ENCODE measurements at regions not wholly inside any gene's neighbourhood (a gene's known extent, or its start where the extent isn't known, plus 50 kb on each side); places are given as distances from the start of the nearest gene placed in this dataset.

DNA sequence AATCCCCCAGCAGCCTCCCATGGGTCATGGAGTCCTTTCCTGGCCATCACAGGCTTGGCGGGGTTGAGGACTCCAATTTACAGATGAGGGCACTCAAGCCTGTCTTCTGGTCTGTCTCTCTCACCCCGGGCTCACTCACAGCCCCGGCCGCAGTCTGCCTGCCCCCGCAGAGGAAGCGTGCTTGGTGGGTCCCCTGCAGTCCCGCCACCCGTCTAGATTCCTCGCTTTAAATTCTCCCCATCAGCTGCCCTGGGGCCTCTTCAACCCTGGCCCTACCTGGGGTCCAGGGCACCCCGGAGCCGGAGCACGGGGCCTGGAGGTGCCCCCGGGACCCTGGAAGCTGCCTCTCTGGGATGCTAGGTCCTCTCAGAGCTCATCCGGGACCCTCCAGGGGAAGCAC, 92.9 kb downstream of the ENGASE start:
- no peak for DNase-seq (ENCODE audit: low read depth in 4 of 4, low spot score in 2 of 4)

DNA sequence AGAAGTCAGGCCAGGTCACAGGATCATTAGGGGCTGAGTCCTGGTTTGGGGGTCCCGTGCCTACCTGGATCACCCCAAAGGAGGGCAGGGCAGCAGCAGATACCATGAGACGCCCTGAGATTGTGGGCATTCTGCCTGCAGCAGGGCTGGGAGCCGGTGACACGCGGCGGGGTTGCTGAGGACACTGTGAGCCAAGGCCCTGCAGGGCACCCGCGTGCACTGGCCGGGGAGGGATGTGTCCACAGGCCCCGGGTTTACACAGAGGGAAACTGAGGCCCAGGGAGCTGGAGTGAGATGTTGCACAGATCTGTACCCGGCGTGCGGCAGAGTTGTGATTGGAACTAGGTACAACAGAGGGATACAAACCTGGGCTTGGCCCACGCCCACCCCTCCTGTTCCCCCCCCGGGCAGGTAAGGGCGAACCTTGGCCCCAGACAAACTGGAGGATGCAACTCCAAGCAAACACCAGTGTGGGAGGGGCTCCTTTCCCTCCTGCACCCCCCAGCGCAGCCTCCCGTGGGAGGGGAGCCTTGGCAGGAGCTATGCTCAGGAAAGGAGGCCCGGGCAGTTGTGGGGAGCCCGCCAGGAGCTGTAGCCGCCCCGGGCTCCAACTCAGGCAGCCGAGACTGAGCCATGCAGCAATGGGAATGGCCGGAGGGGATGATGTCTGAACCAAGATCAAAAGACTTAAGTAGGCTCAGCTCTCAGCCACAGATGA, 91.3 kb downstream of the ENGASE start:
- no peak for DNase-seq (ENCODE audit: low read depth in 4 of 4, low spot score in 2 of 4)

DNA sequence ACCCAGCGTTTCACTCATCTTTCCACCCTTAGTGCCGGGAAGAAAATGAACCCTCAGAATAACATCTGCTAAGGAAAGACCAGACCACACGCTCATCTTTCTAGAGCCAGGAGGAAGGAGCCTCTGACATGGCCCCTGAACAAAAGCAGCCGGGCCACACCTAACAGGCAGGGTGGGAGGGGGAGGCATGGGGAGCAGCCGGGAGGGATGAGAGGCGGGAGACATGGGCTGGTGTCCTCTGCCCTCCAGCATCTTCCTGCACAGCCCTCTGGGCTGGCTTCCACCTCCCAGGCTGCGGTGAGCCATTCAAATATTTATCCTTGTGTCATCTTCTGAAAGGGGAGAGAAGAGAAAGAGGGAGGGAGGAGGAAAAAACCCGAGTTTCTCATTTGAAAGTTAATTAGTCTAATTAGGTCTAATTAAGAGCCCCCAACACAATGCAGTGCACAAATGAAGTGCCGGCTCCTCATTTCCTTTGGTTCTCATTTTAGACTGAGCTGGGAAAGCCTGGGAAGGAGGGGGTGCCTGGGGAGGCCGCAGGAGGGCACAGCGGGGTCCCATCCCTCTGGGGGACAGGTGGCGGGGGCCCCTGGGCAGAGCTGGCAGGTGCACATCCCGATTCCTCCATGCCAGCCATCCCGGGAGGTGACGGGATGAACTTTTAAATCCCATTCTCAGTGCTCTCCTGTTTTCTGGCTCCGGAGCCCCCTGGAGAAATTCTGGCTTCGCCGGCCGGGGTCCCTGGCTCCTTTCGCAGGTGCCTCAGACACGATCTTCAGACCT, 90.5 kb downstream of the ENGASE start:
- DNase-seq (ENCODE audit: low read depth in 4 of 4, low spot score in 2 of 4): no peak

DNA sequence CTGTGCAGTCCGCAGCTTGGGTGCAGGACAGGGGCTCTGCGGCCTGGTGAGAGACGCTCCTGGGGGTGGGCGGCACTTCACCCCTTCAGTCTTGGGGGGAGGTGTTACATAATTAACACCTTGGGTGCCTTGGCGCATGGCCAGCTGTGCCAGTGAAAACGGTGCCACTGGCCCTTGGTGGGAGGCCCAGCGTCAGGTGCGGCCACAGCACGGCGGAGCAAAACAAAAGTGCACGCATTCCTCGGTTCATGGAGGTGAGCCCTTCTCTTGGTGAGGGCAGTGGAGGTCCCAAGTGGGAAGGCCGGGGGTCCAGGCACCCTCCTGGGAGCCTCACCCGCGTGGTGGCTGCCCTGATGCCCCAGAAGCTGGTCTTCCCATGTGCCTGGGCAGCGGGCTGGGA, 89.8 kb downstream of the ENGASE start:
- DNase-seq (ENCODE audit: low read depth in 4 of 4, low spot score in 2 of 4): no peak

DNA sequence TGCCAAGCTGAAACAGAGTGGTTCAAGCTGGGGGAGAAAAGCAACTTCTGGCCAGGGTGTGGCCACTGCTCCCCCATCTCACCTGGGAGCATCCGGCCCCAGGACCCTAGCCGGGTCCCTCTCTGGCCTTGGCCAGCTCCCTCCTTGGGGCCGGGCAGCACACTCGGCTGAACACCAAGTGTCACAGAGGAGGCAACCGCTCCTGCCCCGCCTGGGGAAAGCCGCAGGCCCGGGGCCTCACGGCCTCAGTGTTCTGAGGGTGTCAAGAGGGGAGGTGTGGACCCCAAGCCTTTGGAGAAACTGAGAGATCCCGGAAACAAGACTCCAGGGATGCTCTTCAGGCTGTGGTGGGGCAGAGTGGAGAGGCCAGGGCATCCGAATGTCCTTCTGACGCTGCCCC, 88.4 kb downstream of the ENGASE start:
- DNase-seq (ENCODE audit: low read depth in 4 of 4, low spot score in 2 of 4): no peak

DNA sequence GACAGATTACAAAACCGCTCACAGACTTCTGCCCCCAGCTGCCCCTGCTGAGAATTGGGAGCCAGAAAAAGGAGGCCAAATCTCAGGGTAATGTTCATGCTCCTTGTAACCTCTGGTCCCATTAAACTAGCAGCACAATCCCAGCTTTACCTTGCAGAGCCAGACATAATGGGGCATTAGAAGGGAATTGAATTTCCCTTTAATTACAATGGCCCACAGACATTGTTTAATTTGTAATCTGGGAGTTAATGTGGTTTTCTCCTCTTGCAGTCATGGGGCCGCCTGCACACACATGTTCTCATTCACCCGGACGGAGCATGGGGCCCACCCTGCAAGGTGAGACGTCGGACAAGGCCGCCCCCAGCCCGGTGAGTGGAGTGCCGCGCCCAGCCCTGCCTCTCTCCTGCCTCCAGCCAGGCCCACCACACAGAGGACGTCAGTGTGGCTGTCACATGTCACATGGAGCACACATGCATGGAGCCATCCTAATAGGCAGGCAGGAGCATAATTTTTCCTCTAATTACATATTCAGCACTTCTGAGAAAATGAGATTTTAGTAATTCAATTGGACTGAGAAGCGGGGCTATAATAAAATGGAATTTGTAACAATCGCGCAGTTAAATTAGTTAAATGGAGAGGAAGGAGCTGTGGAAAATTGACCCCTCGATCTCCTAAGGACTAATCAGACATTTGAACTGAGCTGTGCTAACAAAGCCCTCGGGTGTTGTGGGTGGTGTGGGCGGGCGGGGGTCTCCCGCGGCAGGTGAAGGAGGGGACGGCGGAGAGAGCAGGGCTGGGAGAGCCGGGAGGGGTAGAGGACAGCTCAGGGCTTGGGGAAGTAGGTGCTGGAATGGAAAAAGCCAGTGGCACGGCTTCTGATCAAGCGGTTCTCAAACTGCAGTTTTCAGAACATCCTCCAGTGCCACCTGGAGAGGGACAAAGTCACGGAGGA, 87.7 kb downstream of the ENGASE start:
- DNase-seq (ENCODE audit: low read depth in 4 of 4, low spot score in 2 of 4): no peak

DNA sequence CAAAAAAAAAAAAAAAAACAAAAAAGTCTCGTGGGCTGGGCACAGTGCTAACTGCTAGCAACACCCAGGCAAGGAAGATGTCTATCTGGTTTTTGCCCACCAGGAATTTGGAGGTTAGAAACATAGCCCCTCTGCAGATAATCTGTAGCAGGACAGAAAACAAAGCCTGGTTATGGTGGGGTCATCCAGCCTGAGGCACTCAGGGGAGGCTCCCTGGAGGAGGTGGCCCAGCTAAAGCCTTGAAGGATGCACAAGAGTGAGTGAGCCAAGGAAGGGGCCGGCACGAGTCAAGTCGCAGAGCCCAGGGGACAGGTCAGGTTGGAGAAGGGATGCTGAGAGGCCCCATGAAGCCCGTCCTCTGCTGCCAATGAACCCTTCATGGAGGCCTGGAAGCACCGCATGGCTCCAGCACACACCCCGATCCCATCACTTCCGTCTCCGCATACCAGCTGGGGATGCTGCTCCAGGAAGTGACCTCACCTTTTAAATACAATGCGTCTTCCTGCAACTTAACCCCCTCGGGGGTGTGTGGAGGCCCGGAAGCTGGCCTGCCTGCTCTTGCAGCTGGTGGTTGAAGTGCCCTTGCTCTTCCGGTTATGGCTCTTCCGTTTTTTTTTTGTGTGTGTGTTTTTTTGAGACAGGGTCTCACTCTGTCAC, 86.5 kb downstream of the ENGASE start:
- DNase-seq (ENCODE audit: low read depth in 4 of 4, low spot score in 2 of 4): no peak

DNA sequence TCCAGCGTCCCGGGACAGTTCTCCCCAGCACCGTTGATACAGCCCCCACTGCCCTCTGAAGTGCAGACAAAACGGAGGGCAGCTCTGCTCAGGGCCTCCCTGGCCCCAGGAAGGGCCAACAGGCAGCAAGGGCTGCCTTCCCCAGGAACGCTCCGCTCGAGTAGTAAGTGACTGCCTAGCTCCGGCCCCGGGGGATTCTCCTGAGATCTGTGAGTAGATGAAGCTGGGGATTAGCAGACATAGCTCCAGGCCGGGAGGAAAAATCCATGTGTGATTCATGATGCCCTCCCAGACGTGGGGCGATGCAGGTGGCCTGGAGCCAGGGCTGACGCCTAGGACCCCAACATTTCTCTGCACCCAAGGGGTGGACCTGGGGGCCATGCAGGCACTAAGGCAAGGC, 85.3 kb downstream of the ENGASE start:
- no peak for DNase-seq (ENCODE audit: low read depth in 4 of 4, low spot score in 2 of 4)

DNA sequence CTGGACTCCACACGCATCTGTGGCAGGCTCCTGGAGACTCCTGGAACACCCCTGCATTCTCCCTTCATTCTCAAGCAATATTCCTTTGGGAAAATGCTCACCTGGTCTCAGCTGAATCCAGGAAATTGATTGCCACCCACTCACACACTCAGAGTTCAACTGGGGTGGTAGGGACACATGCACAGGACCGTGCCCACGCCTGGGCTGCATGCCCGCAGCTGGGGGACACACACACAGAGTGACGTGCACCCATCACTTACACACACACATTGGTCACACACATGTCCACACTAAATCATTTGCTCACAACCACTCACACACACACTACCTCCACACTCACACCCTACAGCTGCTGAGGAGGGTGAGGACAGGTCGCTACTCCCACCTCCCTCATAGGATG, 84.8 kb downstream of the ENGASE start:
- DNase-seq (ENCODE audit: low read depth in 4 of 4, low spot score in 2 of 4): no peak

DNA sequence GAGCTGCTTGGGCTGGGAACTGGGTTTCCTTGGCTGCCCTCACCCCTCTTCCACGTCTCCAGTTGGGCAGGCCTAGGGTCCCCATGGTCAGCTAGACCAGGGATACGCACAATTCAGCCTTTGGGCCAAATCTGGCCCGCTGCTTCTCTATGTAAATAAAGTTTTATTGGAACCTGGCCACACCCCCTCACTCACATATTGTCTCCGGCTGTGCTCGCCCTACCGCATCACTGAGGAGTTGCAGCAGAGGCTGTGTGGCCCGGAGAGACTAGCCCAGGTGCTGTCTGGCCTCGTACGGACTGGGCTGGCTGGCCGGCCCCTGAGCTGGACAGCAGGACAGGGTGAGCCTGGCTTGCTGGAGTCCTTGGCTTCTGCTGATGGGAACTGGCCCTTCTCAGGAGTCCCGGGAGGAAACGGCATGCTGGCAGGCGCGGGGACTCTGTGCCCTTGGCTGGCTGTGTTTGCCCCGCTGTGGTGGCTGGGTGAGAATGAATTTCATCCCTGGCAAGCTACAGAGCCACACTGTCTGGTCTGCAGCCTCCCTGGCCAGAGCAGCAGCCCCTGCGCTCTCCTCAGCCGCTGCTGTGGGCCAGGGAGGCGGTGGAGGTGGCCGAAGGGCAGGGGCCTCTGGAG, 82.0 kb downstream of the ENGASE start:
- no peak for DNase-seq (ENCODE audit: low read depth in 4 of 4, low spot score in 2 of 4)

DNA sequence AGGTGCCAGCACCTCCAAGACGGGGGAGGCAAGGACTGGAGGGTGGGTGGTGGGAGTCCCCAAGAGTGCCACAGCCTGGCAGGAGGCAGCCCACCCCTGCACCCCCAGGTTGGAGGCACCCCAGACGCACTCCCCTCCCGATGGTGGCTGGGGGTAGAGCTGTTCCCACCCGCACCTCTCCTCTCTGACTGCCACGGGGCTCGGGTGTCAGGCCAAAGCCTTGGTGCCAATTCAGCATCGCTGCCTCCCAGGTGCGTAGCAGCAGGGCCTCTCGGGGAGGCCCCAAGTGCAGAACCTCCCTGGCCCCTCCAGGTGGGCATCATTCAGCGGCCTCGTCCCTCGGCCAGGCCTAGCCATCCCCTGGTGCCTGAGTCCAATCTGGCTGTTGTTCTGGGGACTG, 81.1 kb downstream of the ENGASE start:
- no peak for DNase-seq (ENCODE audit: low read depth in 4 of 4, low spot score in 2 of 4)

DNA sequence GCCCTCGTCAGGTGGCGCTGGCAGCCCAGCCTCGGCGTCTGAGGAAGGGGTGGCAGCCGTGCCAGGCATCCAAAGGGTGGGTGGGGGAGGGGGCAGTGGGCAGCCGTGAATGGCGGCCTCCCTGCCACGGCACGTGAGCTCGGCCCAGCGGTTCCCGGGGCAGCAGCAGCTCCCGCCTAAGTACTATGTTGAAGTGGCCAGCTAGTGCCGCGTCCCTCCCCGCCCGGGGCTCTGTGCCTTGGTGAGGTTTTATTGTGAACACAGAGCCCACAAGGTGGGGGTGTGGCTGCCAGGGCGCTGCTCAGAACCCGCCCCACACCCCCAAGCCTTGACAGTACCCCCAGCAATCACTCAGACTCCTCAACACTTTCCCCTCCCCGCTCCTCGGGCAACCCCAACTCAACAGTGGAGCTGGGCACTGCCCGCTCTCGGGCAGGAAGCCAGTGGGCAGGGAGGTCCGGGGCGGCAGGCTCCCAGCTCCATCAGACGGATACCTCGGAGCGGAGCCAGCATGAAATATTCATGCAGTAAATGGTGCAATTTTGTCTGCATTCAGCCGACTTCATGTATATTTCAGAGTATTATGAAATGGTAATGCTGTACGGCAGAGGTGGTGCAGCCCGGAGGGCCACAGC, 80.4 kb downstream of the ENGASE start:
- no peak for DNase-seq (ENCODE audit: low read depth in 4 of 4, low spot score in 2 of 4)

DNA sequence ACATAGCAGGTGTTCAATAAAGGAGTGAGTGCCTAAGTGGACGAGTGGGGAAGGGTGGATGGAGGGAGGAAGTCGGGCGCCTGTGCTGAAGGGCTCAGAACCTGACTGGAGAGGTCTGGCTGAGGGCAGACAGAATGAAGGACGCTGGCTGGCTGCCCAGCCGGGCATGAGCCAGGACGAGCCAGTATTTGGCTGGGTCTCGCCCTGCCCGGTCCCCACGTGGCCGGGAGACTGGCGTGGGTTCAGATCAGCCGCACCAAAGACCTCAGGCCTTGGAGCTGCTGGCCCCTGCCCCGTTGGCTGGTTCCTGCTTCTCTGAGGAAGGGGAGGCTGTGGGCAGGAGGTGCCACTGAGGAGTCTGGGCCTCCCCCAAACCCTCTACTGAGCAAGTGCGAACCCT, 79.8 kb downstream of the ENGASE start:
- DNase-seq (ENCODE audit: low read depth in 4 of 4, low spot score in 2 of 4): no peak

DNA sequence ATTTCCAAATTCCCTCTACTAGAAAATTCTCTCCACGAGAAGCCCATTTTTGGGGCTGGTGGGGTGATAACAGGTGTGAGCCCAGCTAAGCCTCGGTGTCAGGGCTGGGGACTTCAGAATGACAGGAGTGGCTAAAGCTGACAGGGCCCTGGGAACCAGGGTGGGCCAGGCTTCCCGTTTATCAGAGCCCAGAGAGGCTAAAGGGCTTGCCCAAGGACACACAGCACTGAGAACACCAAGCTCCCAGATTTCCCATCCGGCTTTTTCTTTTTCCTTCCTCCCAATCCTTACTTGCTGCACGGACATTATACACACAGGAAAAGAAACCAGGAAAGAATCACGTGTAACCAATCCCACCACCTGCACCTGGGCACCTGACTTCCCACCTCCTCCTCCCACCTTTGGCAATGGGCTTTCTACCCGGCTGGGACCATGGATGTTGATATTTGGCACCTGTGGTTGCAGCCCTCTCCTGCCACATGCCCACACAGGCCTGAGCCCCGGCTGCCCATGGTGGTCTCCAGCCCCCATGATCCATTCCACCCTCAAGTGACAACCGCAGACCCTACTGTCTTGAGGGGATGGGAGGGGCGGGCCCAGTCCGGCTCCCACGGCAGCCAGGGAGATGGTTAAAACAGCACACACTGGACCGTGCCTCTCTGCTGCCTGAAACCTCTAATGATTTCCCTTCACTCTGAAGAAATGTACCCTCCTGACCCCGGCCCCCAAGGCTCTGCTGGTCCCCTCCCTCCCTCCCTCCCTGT, 78.9 kb downstream of the ENGASE start:
- DNase-seq (ENCODE audit: low read depth in 4 of 4, low spot score in 2 of 4): no peak

DNA sequence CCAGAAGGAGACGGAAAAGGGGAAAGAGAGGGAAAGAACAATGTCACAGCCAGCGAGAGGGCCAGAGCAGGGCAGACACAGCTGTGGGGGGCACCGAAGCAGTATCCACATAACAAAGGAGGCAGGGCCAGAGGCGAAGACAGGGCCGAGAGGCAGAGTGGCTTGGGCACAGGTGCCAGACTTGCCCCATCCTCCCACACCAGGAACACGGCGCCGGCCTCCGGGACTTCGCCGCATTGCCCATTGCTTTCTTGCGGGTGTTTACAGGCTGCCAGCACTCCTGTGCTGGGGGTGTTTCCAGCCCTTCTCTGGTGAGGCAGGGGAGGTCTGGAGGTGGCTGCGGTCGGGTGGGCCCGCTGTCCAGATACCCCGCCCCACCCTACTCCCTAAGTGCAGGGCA, 78.0 kb downstream of the ENGASE start:
- DNase-seq (ENCODE audit: low read depth in 4 of 4, low spot score in 2 of 4): no peak

DNA sequence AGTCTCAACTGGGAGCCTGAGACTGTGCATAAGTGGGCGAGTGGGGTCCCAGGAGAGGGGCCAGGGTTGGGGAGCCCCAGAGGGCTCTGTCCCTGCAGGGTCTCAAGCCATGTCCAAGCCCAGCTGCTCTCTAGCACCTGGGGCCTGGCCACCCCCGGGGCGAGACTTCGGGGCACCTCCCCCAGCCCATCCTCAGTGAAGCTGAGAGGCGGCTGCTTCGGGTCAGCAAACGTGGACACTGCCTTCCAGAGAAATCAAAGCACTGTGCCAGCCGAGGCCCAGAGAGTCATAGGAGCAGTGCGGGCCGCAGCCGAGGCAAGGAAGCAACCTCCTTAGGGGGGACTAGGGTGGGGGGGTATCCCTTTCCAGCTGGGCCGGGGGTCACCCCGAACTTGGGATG, 77.5 kb downstream of the ENGASE start:
- no peak for DNase-seq (ENCODE audit: low read depth in 4 of 4, low spot score in 2 of 4)

DNA sequence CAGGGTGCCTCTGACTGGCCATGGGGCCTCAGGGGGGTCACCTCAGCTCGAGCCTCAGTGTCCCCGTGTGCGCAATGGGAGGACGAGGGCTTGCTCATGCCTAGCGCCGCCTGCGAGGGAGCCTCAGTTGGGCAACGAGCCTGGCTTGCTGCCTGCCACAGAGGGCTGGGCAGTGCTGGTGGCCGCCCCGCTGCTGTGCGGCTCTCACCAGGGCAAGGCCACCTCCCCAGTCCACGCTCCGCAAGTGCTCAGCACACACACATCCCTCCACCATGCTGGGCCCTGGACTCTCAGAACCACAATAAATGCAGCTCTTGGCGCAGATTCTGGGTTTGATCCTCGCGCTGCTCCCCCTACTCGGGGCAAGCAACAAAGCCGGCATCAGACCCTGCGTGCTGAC, 76.2 kb downstream of the ENGASE start:
- no peak for DNase-seq (ENCODE audit: low read depth in 4 of 4, low spot score in 2 of 4)

DNA sequence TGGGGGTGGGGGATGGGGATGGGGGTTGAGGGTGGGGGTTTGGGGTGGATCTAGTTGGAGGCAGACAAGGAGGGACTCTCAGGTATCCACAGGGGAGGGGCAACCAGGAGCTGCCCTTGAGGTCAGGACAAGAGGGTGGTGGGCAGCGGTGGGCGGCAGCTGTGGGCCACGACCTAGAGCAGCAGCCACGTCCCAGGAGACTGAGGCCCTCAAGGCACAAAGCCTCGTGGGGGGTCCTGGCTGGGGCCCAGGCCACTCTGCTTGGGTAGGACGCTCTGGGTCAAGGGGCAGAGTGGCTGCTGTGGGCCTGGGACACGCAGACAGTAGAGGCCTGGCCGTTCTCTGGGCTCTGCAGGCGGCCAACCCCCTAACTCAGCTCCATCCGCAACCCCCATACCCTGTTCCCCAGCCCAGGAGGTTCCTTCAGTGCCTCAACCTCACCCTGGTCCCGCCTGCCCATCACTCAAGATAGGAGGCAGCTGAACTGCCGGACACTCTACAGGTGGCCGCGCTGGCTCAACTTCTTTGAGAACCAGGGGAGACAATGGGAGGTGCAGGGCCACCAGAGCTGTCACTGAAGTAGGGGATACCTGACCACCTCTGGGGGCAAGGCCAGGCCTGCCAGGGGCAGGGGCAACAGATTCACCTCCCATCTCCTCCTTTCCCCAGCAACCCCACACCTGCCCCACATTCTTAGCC, 75.6 kb downstream of the ENGASE start:
- no peak for DNase-seq (ENCODE audit: low read depth in 4 of 4, low spot score in 2 of 4)
